Testis (tissue), 2 donors: ENCODE measurements at regions not wholly inside any gene's neighbourhood (a gene's known extent, or its start where the extent isn't known, plus 50 kb on each side); places are given as distances from the start of the nearest gene placed in this dataset.

Experiments used
- DNase-seq: peaks from one replicate; pipeline ENCODE4 v3.0.0-alpha.2; 2019
- H3K27ac ChIP-seq, 2 donors: fragments of 200-600 bp; sonication (generic); one replicate each; pipeline ENCODE4 v1.5.1; 2019
- H3K27me3 ChIP-seq: fragments of 200-600 bp; sonication (generic); one replicate; pipeline ENCODE4 v1.5.1; 2019
- H3K36me3 ChIP-seq: fragments of 200-600 bp; sonication (generic); one replicate; pipeline ENCODE4 v1.5.1; 2017; ENCODE audit warnings: low read depth; ENCODE audit errors: missing control alignments
- H3K4me1 ChIP-seq: fragments of 200-600 bp; sonication (generic); one replicate; pipeline ENCODE4 v1.5.1; 2019
- H3K4me3 ChIP-seq, 2 donors: fragments of 200-600 bp; sonication (generic); one replicate each; pipeline ENCODE4 v1.5.1; 2017 to 2019
- H3K9me3 ChIP-seq: fragments of 200-600 bp; sonication (generic); one replicate; pipeline ENCODE4 v1.5.1; 2017
- CTCF ChIP-seq, 3 experiments: fragments of 450-650 bp in 2 of 3; fragments of 200-600 bp in 1 of 3; sonication (generic) in 1 of 3; IDR thresholded peaks; one replicate each; pipeline ENCODE4 v1.5.1; 2016 to 2019; ENCODE audit warnings: antibody characterized with exemption in 3 of 3, mild to moderate bottlenecking in 2 of 3, moderate library complexity in 1 of 3
- POLR2A ChIP-seq: fragments of 450-650 bp; IDR thresholded peaks from one replicate; pipeline ENCODE4 v1.6.1; 2017; ENCODE audit warnings: antibody characterized with exemption, mild to moderate bottlenecking, moderate library complexity
- WGBS, 2 donors: methylation state at CpG; one replicate each; pipeline ENCODE4 v1.1.5; 2018; 5-methylcytosine and 5-hydroxymethylcytosine counted together
- intact Hi-C: fragments of 100-400 bp; cut with DNase I; formaldehyde crosslinking; loops from one replicate; pipeline ENCODE4 v1.15.1; 2023; ENCODE audit warnings: low total_unique reads

DNA sequence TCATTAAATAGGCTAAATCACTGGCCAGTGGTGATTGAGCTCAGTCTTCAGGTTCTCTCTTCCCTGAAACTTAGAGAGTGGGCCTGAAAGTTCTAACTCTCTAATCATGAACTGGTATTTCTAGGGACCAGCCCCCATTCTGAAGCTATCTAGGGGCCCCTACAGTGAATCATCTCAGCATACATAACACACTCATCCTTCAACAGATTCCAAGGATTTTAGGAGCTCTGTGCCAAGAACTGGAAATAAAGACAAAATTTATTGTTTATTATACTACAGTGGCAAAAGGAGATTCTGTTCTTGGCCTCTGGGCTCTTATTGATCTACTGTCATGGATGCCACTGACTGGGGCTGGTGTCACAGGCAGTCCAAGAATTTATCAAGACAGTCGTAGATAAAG, 263.8 kb upstream of the IGFBP7 start:
- no peaks in the 10 kb centered on the region for H3K36me3 ChIP-seq
- no peaks in the 10 kb centered on the region for H3K27me3 ChIP-seq
- H3K4me3 ChIP-seq: no peak overlapping the region
- intact Hi-C loops: no loop called here
- no peaks in the 10 kb centered on the region for H3K4me1 ChIP-seq
- no peaks in the 10 kb centered on the region for H3K9me3 ChIP-seq
- DNase-seq: no peak
- H3K27ac ChIP-seq: no peak overlapping the region
- WGBS, 2 donors: 83 to 84% methylated on average over 1 of the region's 1 CpG
- TF ChIP-seq CTCF (IDR thresholded peaks at IDR 0.05): no peak
- no peak for TF ChIP-seq POLR2A

DNA sequence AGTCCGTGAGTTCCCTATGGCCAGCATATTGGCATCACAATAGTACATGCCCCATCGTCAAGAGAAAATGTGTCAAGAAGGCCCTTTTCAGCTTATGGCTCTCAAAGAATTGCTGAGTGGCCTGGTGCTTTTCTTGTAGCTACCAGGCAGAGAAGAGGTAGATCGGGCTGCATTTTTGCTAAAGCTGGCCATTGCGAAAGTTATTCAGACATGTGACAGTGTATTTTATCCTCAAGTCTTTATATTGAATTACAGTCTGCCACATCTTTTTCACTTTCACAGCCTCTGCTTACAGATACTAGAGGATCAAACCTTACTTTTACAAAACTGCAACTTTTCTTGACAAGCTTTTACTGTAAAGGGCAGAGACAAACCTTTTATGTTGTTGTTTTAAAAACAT, 261.5 kb upstream of the IGFBP7 start:
- TF ChIP-seq CTCF (IDR thresholded peaks at IDR 0.05): no peak
- no peak for TF ChIP-seq POLR2A
- Histone ChIP-seq H3K4me3 (no peak overlapping the region), H3K36me3 (no peaks in the 10 kb centered on the region), H3K27ac (no peak overlapping the region), H3K4me1 (no peaks in the 10 kb centered on the region), H3K9me3 (no peaks in the 10 kb centered on the region), H3K27me3 (no peaks in the 10 kb centered on the region)
- intact Hi-C loops: no loop called here
- no peak for DNase-seq
- WGBS, 2 donors: 85 to 96% methylated on average over 4 of the region's 4 CpGs

DNA sequence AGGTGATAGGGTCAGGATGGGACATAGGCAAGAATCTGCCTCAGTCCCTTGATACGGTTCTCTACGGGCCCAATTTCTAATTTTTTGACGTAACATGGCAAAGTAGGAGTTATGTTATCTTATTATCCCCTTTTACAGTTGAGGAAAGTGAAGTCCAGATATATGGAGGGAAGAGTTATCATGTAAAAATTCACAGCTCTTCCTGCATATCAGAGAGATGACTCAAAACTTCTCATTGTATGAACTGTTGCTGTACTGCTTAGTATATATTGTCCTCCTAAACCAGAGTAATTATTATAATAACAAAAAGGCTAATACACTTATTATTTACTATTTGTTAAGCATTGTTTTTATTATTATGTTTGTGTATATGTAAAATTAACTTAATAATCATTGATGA, 260.5 kb upstream of the IGFBP7 start:
- no peak for DNase-seq
- Histone ChIP-seq H3K27me3 (no peaks in the 10 kb centered on the region), H3K4me3 (no peak overlapping the region), H3K27ac (no peak overlapping the region), H3K36me3 (no peaks in the 10 kb centered on the region), H3K4me1 (no peaks in the 10 kb centered on the region), H3K9me3 (no peaks in the 10 kb centered on the region)
- intact Hi-C loops: no loop called here
- no peak for TF ChIP-seq POLR2A
- TF ChIP-seq CTCF (IDR thresholded peaks at IDR 0.05): no peak
- 87 to 95% methylated on average over 3 of the region's 3 CpGs for WGBS, 2 donors

- TF ChIP-seq POLR2A: no peak
- TF ChIP-seq CTCF (IDR thresholded peaks at IDR 0.05): no peak
- intact Hi-C loops: no loop called here
- no peak for DNase-seq
- 63 to 73% methylated on average over 1 of the region's 1 CpG for WGBS, 2 donors
- Histone ChIP-seq H3K9me3 (no peaks in the 10 kb centered on the region), H3K27ac (no peak overlapping the region), H3K36me3 (no peaks in the 10 kb centered on the region), H3K4me1 (no peaks in the 10 kb centered on the region), H3K27me3 (no peaks in the 10 kb centered on the region), H3K4me3 (no peak overlapping the region)
These were observed 259.3 kb upstream of the IGFBP7 start for GRCh38 chr4:57369446-57369845.

GRCh38 chr4:57364255-57364654, 254.1 kb upstream of the IGFBP7 start:
- H3K4me3 ChIP-seq: no peak overlapping the region
- TF ChIP-seq CTCF (IDR thresholded peaks at IDR 0.05) (no peak), POLR2A (no peak)
- H3K27me3 ChIP-seq: no peaks in the 10 kb centered on the region
- no peaks in the 10 kb centered on the region for H3K4me1 ChIP-seq
- H3K36me3 ChIP-seq: no peaks in the 10 kb centered on the region
- 88 to 96% methylated on average over 1 of the region's 1 CpG for WGBS, 2 donors
- H3K9me3 ChIP-seq: no peaks in the 10 kb centered on the region
- intact Hi-C loops: no loop called here
- no peak for DNase-seq
- no peak overlapping the region for H3K27ac ChIP-seq
